Endothelial cell of umbilical vein (primary cell): ENCODE measurements at regions not wholly inside any gene's neighbourhood (a gene's known extent, or its start where the extent isn't known, plus 50 kb on each side); places are given as distances from the start of the nearest gene placed in this dataset.

Experiments used
- BruUV-seq: library from RNA; stranded (reverse); fragments of 400-500 nt; replicated peaks from 2 replicates; lab custom pipeline; 2021; lab: Mats Ljungman, UMichigan
- CTCF ChIA-PET: fragments of 300-600, 350-600 bp; sonication (Branson Sonifier 250); formaldehyde crosslinking; loops from one replicate; lab custom pipeline; 2021; ENCODE audit warnings: antibody characterized with exemption, inconsistent platforms; lab: Charles Lee
- POLR2A ChIA-PET: fragments of 300-600, 350-600 bp; sonication (Branson Sonifier 250); formaldehyde crosslinking; loops from one replicate; lab custom pipeline; 2021; ENCODE audit warnings: antibody characterized with exemption, inconsistent platforms; lab: Charles Lee
- DNase-seq: peaks from one replicate; pipeline ENCODE4 v3.0.0-alpha.2; 2011; ENCODE audit warnings: low read depth, low spot score
- FAIRE-seq: peaks from 2 replicates; lab custom pipeline; 2011; peaks lifted over from hg19 to GRCh38; lab: Jason Lieb, UNC
- H2AFZ ChIP-seq: 2 replicates; pipeline ENCODE4 v1.6.0; 2012; ENCODE audit warnings: low read depth, low read length, control low read depth, inconsistent platforms
- H3K27ac ChIP-seq: 2 replicates; pipeline ENCODE4 v1.5.1; 2011; ENCODE audit warnings: low read depth, mild to moderate bottlenecking, control low read depth, low read length, moderate library complexity; ENCODE audit not compliant: insufficient read depth
- H3K27me3 ChIP-seq, 2 experiments: 2 replicates each; pipeline versions ENCODE4 v1.6.0 to v1.6.1; 2011; ENCODE audit warnings: low read length in 2 of 2, mixed read lengths in 1 of 2; ENCODE audit not compliant: control insufficient read depth in 2 of 2, insufficient read depth in 2 of 2
- H3K36me3 ChIP-seq, 2 experiments: 2 replicates in 1 of 2; 3 replicates in 1 of 2; pipeline ENCODE4 v1.5.1; 2011; ENCODE audit warnings: low read length in 2 of 2, mild to moderate bottlenecking in 1 of 2, moderate library complexity in 1 of 2; ENCODE audit not compliant: control insufficient read depth in 2 of 2, insufficient read depth in 2 of 2; ENCODE audit errors: extremely low read depth in 1 of 2
- H3K4me1 ChIP-seq: 3 replicates; pipeline ENCODE4 v1.5.1; 2011; ENCODE audit warnings: mild to moderate bottlenecking, low read length; ENCODE audit not compliant: control insufficient read depth, insufficient read depth; ENCODE audit errors: extremely low read depth
- H3K4me2 ChIP-seq: 2 replicates; pipeline ENCODE4 v1.6.1; 2011; ENCODE audit warnings: low read length, control low read depth, mixed read lengths; ENCODE audit not compliant: insufficient read depth
- H3K4me3 ChIP-seq, 3 experiments: fragments of 200-600 bp in 1 of 3; sonication (generic), shearing (Covaris generic) in 1 of 3; replicated peaks in 1 of 3; 2 replicates each; pipeline ENCODE4 v1.5.1; 2011 to 2016; ENCODE audit warnings: control low read depth in 3 of 3, low read length in 3 of 3, mild to moderate bottlenecking in 2 of 3, inconsistent platforms in 1 of 3, low read depth in 1 of 3, moderate library complexity in 1 of 3; ENCODE audit not compliant: insufficient read depth in 1 of 3
- H3K79me2 ChIP-seq: 2 replicates; pipeline ENCODE4 v1.6.0; 2012; ENCODE audit warnings: low read length, inconsistent platforms; ENCODE audit not compliant: control insufficient read depth, insufficient read depth
- H3K9ac ChIP-seq: replicated peaks from 2 replicates; pipeline ENCODE3; 2011; ENCODE audit warnings: low read length, control low read depth; ENCODE audit not compliant: insufficient read depth; ENCODE audit errors: extremely low read depth
- H3K9me1 ChIP-seq: replicated peaks from 3 replicates; pipeline ENCODE4 v1.6.0; 2011; ENCODE audit warnings: mild to moderate bottlenecking, low read length; ENCODE audit not compliant: control insufficient read depth, insufficient read depth; ENCODE audit errors: extremely low read depth
- H3K9me3 ChIP-seq: replicated peaks from 2 replicates; pipeline ENCODE4 v1.5.1; 2012; ENCODE audit warnings: low read length, inconsistent platforms; ENCODE audit not compliant: control insufficient read depth, insufficient read depth
- H4K20me1 ChIP-seq: replicated peaks from 2 replicates; pipeline ENCODE3; 2011; ENCODE audit warnings: mild to moderate bottlenecking, low read length; ENCODE audit not compliant: control insufficient read depth, insufficient read depth; ENCODE audit errors: extremely low read depth
- FOS ChIP-seq: IDR thresholded peaks from 2 replicates; pipeline ENCODE4 v1.6.1; 2011; ENCODE audit warnings: mild to moderate bottlenecking, low read length, moderate library complexity, borderline replicate concordance; ENCODE audit not compliant: insufficient read depth
- JUN ChIP-seq: IDR thresholded peaks from 2 replicates; pipeline ENCODE4 v1.6.1; 2011; ENCODE audit warnings: borderline replicate concordance, low read depth; ENCODE audit not compliant: insufficient read length, insufficient read depth
- POLR2A ChIP-seq: IDR thresholded peaks from 2 replicates; pipeline ENCODE4 v1.6.1; 2012; ENCODE audit warnings: low read depth, mild to moderate bottlenecking, control low read depth, low read length
- dilution Hi-C: fragments of 300-500 bp; cut with MboI; formaldehyde crosslinking; loops from one replicate; pipeline ENCODE4 v1.15.0; 2019; ENCODE audit warnings: low sequenced_read_pairs; ENCODE audit not compliant: extremely low pct_ligation_motif_present
- intact Hi-C: fragments of 100-400 bp; cut with micrococcal nuclease; formaldehyde crosslinking; loops from one replicate; pipeline ENCODE4 v1.10.0; 2022

- Histone ChIP-seq H3K27me3 (no peaks in the 10 kb centered on the region), H3K4me2 (no peak overlapping the region), H3K4me1 (no peaks in the 10 kb centered on the region), H4K20me1 (no peaks in the 10 kb centered on the region), H3K36me3 (no peaks in the 10 kb centered on the region), H2AFZ (no peak overlapping the region), H3K79me2 (no peaks in the 10 kb centered on the region), H3K9me1 (no peaks in the 10 kb centered on the region), H3K27ac (no peak overlapping the region), H3K9me3 (no peaks in the 10 kb centered on the region), H3K4me3 (no peak overlapping the region), H3K9ac (no peak overlapping the region)
- DNase-seq = peak; percentile 21
- TF ChIP-seq FOS (peak; percentile 8), POLR2A (no peak)
- no TSS peak for BruUV-seq
- POLR2A ChIA-PET = no interaction called here
- CTCF ChIA-PET = interaction anchor here (0.7 to 2.1 kb wide), 3 partner anchors 12 to 264 kb away, joined by 3 to 8 read pairs (median 6); no protein-coding TSS in a partner anchor
- dilution Hi-C loops = no loop called here
- FAIRE-seq = no peak
- intact Hi-C loops = no loop called here
These were observed 184.0 kb downstream of the KCNE4 start for GRCh38 chr2:223235986-223236385.

- Histone ChIP-seq H3K27ac (no peak overlapping the region), H3K4me1 (no peaks in the 10 kb centered on the region), H3K9me1 (no peaks in the 10 kb centered on the region), H3K79me2 (no peaks in the 10 kb centered on the region), H3K9ac (no peak overlapping the region), H3K4me2 (no peak overlapping the region), H3K4me3 (no peak overlapping the region), H2AFZ (no peak overlapping the region), H3K36me3 (no peaks in the 10 kb centered on the region), H3K9me3 (no peaks in the 10 kb centered on the region), H3K27me3 (no peaks in the 10 kb centered on the region), H4K20me1 (no peaks in the 10 kb centered on the region)
- peak; percentile 20 for DNase-seq
- no peak for FAIRE-seq
- TF ChIP-seq JUN = peak; percentile 18
- no peak for TF ChIP-seq FOS
- ChIA-PET POLR2A (no interaction called here), CTCF (interaction anchor here (1.0 to 1.7 kb wide), 3 partner anchors 9 to 137 kb away, joined by 3 to 9 read pairs (median 4); no protein-coding TSS in a partner anchor)
- BruUV-seq = no TSS peak
- dilution Hi-C loops (no loop called here), intact Hi-C loops (no loop called here)
These were observed 186.3 kb downstream of the KCNE4 start for GRCh38 chr2:223238301-223238700.
